Left ventricle myocardium inferior (tissue), 1 donor: ENCODE measurements at regions not wholly inside any gene's neighbourhood (a gene's known extent, or its start where the extent isn't known, plus 50 kb on each side); places are given as distances from the start of the nearest gene placed in this dataset.

ENCODE experiments used
- DNase-seq: peaks from one replicate; pipeline ENCODE4 v3.0.0-alpha.2; 2020
- H3K27ac ChIP-seq: fragments of 200-600 bp; replicated peaks from 2 replicates; pipeline ENCODE4 v1.8.0; 2021
- H3K27me3 ChIP-seq: fragments of 200-600 bp; 2 replicates; pipeline ENCODE4 v1.8.0; 2021; ENCODE audit warnings: low read depth
- H3K36me3 ChIP-seq: fragments of 200-600 bp; 2 replicates; pipeline ENCODE4 v1.8.0; 2021
- H3K4me1 ChIP-seq: fragments of 200-600 bp; 2 replicates; pipeline ENCODE4 v1.8.0; 2021
- H3K4me3 ChIP-seq: fragments of 200-600 bp; 2 replicates; pipeline ENCODE4 v1.8.0; 2021; ENCODE audit warnings: mild to moderate bottlenecking, moderate library complexity
- H3K9me3 ChIP-seq: fragments of 200-600 bp; replicated peaks from 2 replicates; pipeline ENCODE4 v1.8.0; 2021
- CTCF ChIP-seq: fragments of 200-600 bp; IDR thresholded peaks from 2 replicates; pipeline ENCODE4 v1.8.0; 2021; ENCODE audit warnings: antibody characterized with exemption, mild to moderate bottlenecking, borderline replicate concordance
- intact Hi-C: fragments of 100-400 bp; cut with micrococcal nuclease; formaldehyde crosslinking; loops from one replicate; pipeline ENCODE4 v1.11.0; 2022
- donor health status: DM: no; HTN: yes; CAD: no; lungs with severe emphysema.

GRCh38 chr14:71380271-71380670, 473.0 kb downstream of the PCNX1 start:
- no peaks in the 10 kb centered on the region for H3K36me3 ChIP-seq
- H3K4me1 ChIP-seq: peaks cover 4% of the 10 kb centered on the region
- no peak for TF ChIP-seq CTCF
- DNase-seq: no peak
- no peaks in the 10 kb centered on the region for H3K9me3 ChIP-seq
- intact Hi-C loops: no loop called here
- no peak overlapping the region for H3K27ac ChIP-seq
- no peak overlapping the region for H3K4me3 ChIP-seq
- no peaks in the 10 kb centered on the region for H3K27me3 ChIP-seq

DNA sequence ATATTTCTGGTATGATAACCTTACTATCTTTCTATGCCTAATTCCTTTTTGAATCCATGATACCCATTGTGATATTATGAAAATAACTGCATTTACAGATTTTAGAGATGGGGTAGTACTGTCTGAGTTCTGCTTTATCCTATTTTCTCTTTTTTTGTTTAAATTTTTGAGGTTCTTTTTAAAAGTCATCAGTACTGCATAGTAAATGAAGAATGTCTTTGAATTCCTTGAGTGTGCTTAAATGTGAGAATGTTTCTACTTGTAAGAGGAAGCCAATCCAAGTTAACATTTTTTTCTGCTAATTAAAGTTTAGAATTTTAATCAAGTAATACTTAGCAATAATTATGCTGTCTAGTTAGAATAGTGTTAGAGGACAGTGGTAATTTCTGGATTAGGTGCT, 474.6 kb downstream of the PCNX1 start:
- H3K9me3 ChIP-seq: no peaks in the 10 kb centered on the region
- H3K36me3 ChIP-seq: no peaks in the 10 kb centered on the region
- no peaks in the 10 kb centered on the region for H3K27me3 ChIP-seq
- no peak overlapping the region for H3K27ac ChIP-seq
- H3K4me1 ChIP-seq: peaks cover 4% of the 10 kb centered on the region
- no peak for TF ChIP-seq CTCF
- no peak overlapping the region for H3K4me3 ChIP-seq
- no peak for DNase-seq
- intact Hi-C loops: no loop called here

DNA sequence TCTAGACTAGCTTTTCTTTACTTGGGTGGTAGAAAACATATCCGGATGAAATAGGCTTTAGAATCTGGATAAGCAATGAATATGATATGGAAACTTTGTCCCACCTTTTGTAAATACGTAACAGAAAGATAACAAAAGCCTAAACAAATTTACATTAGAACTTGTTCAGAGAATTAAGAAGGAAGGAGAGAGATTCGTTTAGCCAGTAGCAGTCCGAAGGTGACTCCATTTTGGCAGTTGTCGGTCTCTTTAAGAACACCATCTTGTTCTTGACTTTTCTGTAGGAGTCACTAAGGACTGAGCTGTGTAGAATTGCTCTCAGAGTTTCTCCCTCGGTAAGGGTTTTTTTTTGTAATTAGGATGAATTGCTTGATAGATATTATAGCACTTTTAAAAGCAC, 475.1 kb downstream of the PCNX1 start:
- no peak for DNase-seq
- Histone ChIP-seq H3K27ac (no peak overlapping the region), H3K9me3 (no peaks in the 10 kb centered on the region), H3K4me3 (no peak overlapping the region), H3K27me3 (no peaks in the 10 kb centered on the region), H3K36me3 (no peaks in the 10 kb centered on the region), H3K4me1 (peaks cover 4% of the 10 kb centered on the region)
- no peak for TF ChIP-seq CTCF
- intact Hi-C loops: no loop called here

DNA sequence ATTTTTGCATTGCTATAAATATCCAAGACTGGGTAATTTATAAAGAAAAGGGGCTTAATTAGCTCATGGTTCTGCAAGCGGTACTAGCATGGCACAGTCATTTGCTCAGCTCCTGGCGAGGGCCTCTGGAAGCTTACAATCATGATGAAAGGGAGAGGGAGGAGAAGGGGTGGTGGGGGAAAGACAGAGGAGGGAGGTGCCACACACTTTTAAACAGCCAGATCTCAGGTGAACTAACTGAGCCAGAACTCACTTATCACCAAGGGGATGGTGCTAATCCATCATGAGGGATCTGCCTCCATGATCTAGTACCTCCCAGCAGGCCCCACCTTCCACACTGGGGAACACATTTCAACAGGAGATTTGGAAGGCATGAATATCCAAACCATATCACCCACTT, 476.3 kb downstream of the PCNX1 start:
- Histone ChIP-seq H3K4me3 (no peak overlapping the region), H3K27me3 (no peaks in the 10 kb centered on the region), H3K9me3 (no peaks in the 10 kb centered on the region), H3K27ac (no peak overlapping the region), H3K36me3 (no peaks in the 10 kb centered on the region), H3K4me1 (peaks cover 4% of the 10 kb centered on the region)
- intact Hi-C loops: no loop called here
- TF ChIP-seq CTCF: no peak
- DNase-seq: no peak

GRCh38 chr14:71384007-71384845, 477.0 kb downstream of the PCNX1 start:
- TF ChIP-seq CTCF: no peak
- Histone ChIP-seq H3K36me3 (no peaks in the 10 kb centered on the region), H3K27me3 (no peaks in the 10 kb centered on the region), H3K4me1 (peaks cover 4% of the 10 kb centered on the region), H3K4me3 (no peak overlapping the region), H3K9me3 (no peaks in the 10 kb centered on the region), H3K27ac (no peak overlapping the region)
- intact Hi-C loops: no loop called here
- no peak for DNase-seq
